ENCODE measurements at regions not wholly inside any gene's neighbourhood (a gene's known extent, or its start where the extent isn't known, plus 50 kb on each side); places are given as distances from the start of the nearest gene placed in this dataset.

DNA sequence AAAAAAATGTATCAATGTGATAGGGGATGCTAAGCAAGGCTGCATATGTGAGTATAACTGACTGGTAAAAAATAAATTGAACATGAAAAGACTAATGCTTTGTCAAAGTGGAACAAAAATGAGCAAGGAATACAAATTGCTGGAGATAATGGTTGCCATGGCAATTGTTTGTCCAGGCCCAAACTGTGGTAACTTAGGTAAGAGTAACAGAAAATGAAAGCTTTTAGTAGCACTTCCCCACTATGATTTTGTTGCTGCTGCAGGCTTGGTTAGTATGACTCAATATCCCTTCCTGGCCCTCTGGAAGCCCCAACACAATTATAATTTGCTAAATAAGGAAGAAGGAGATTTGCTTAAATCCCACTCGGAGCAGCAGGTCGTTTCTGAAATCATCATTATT lies 577.1 kb downstream of the DOK5 start:
- Histone ChIP-seq H3K27ac (no peak overlapping the region), H3K4me2 (no peak overlapping the region), H3K9me2 (ENCODE audit: insufficient read depth) (no peaks in the 10 kb centered on the region), H3K4me3 (no peak overlapping the region), H2AFZ (no peak overlapping the region), H4K20me1 (ENCODE audit: insufficient read depth) (no peaks in the 10 kb centered on the region), H3K36me3 (ENCODE audit: low read depth) (no peaks in the 10 kb centered on the region), H3F3A (ENCODE audit: insufficient read depth, low read depth) (no peaks in the 10 kb centered on the region), H3K27me3 (ENCODE audit: insufficient read depth, low read depth) (no peaks in the 10 kb centered on the region; the same call in 1 of the 2 replicates), H3K9me3 (ENCODE audit: insufficient read depth, low read depth) (no peaks in the 10 kb centered on the region), H3K79me2 (ENCODE audit: low read depth) (no peaks in the 10 kb centered on the region), H3K4me1 (replicated peaks; ENCODE audit: insufficient read depth) (no peaks in the 10 kb centered on the region)
- intact Hi-C loops (cut with micrococcal nuclease; ENCODE audit: unreplicated experiment): no loop called here
- ChIA-PET POLR2A (ENCODE audit: unreplicated experiment) (no interaction called here), CTCF (no interaction called here)
- TF ChIP-seq, protein P1, sequence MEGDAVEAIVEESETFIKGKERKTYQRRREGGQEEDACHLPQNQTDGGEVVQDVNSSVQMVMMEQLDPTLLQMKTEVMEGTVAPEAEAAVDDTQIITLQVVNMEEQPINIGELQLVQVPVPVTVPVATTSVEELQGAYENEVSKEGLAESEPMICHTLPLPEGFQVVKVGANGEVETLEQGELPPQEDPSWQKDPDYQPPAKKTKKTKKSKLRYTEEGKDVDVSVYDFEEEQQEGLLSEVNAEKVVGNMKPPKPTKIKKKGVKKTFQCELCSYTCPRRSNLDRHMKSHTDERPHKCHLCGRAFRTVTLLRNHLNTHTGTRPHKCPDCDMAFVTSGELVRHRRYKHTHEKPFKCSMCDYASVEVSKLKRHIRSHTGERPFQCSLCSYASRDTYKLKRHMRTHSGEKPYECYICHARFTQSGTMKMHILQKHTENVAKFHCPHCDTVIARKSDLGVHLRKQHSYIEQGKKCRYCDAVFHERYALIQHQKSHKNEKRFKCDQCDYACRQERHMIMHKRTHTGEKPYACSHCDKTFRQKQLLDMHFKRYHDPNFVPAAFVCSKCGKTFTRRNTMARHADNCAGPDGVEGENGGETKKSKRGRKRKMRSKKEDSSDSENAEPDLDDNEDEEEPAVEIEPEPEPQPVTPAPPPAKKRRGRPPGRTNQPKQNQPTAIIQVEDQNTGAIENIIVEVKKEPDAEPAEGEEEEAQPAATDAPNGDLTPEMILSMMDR (conservative IDR thresholded peaks at IDR 0.05): no peak
- no peak for TF ChIP-seq EZH2 (IDR thresholded peaks at IDR 0.05; ENCODE audit: low read depth)
- DNase-seq: no peak
- no TSS peak for BruUV-seq (replicated peaks)

DNA sequence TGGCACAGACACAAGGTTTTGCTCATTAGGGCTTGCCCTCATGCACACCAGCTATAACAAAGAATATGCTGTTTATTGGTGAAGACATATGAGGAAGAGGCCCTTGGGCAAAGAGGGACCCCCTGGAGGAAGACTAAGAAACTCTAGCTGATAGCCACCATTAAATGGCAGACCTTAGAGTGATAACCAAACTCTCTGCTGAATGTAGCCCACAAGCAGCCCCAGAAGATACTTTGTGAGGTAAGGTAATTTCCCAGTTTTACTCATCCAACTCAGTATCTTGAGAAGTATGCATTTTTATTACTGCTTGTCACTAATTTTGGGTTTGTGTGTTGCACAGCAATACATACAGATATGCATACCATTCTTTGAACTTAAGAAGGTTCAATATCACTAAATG lies 563.3 kb downstream of the DOK5 start:
- TF ChIP-seq, protein P1 (conservative IDR thresholded peaks at IDR 0.05): no peak
- TF ChIP-seq EZH2 (IDR thresholded peaks at IDR 0.05; ENCODE audit: low read depth): no peak

DNA sequence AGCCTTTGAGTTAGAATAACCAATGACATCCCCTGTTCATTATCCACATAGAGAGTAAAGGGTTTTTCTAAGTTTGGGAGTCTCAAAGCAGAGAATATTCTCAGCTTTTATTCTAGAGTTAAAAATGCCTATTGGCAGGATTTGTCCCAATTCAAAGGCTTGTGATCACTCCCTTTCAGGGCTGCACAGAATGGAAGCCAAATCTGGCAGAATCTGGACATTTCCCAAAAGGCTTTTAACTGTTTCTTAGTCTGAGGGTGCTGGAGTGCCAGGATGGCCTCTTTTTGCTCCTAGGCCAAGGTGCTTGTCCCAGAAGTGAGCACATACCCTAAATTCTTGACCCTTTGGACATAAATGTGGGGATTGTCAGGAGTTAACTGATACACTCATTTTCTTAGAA lies 556.6 kb downstream of the DOK5 start:
- Histone ChIP-seq H3F3A (ENCODE audit: insufficient read depth, low read depth) (no peaks in the 10 kb centered on the region), H3K4me3 (no peak overlapping the region), H4K20me1 (ENCODE audit: insufficient read depth) (no peaks in the 10 kb centered on the region), H3K79me2 (ENCODE audit: low read depth) (no peaks in the 10 kb centered on the region), H3K4me1 (replicated peaks; ENCODE audit: insufficient read depth) (no peaks in the 10 kb centered on the region), H3K36me3 (ENCODE audit: low read depth) (no peaks in the 10 kb centered on the region), H3K4me2 (no peak overlapping the region), H3K9me3 (ENCODE audit: insufficient read depth, low read depth) (no peaks in the 10 kb centered on the region), H2AFZ (no peak overlapping the region), H3K9me2 (ENCODE audit: insufficient read depth) (no peaks in the 10 kb centered on the region), H3K27ac (no peak overlapping the region), H3K27me3 (ENCODE audit: insufficient read depth, low read depth) (no peaks in the 10 kb centered on the region)
- ChIA-PET CTCF (no interaction called here), POLR2A (ENCODE audit: unreplicated experiment) (no interaction called here)
- BruUV-seq (replicated peaks): no TSS peak
- no peak for DNase-seq
- intact Hi-C loops (cut with micrococcal nuclease; ENCODE audit: unreplicated experiment): no loop called here
- no peak for TF ChIP-seq EZH2 (IDR thresholded peaks at IDR 0.05; ENCODE audit: low read depth)
- TF ChIP-seq, protein P1 (conservative IDR thresholded peaks at IDR 0.05): no peak

More for the DNA sequence above, 563.3 kb downstream of the DOK5 start:
- Histone ChIP-seq H3K27ac (no peak overlapping the region), H3K27me3 (ENCODE audit: insufficient read depth, low read depth) (no peaks in the 10 kb centered on the region), H2AFZ (no peak overlapping the region), H3K36me3 (ENCODE audit: low read depth) (no peaks in the 10 kb centered on the region), H3F3A (ENCODE audit: insufficient read depth, low read depth) (no peaks in the 10 kb centered on the region), H3K9me3 (ENCODE audit: insufficient read depth, low read depth) (no peaks in the 10 kb centered on the region), H3K9me2 (ENCODE audit: insufficient read depth) (no peaks in the 10 kb centered on the region), H4K20me1 (ENCODE audit: insufficient read depth) (0 out of 2 replicates have a peak, but pooled peaks cover 3% of the 10 kb centered on the region), H3K4me1 (replicated peaks; ENCODE audit: insufficient read depth) (no peaks in the 10 kb centered on the region), H3K4me2 (no peak overlapping the region), H3K4me3 (no peak overlapping the region), H3K79me2 (ENCODE audit: low read depth) (no peaks in the 10 kb centered on the region)
- POLR2A ChIA-PET (ENCODE audit: unreplicated experiment): no interaction called here
- no TSS peak for BruUV-seq (replicated peaks)
- no peak for DNase-seq
- intact Hi-C loops (cut with micrococcal nuclease; ENCODE audit: unreplicated experiment): no loop called here
- CTCF ChIA-PET: no interaction called here

All from PC-9 (cell line).